PFSK-1 (cell line): ENCODE measurements at regions not wholly inside any gene's neighbourhood (a gene's known extent, or its start where the extent isn't known, plus 50 kb on each side); places are given as distances from the start of the nearest gene placed in this dataset.

Experiments used
- FOXP2 ChIP-seq: optimal IDR thresholded peaks from 2 replicates; pipeline ENCODE3; 2011; ENCODE audit warnings: borderline replicate concordance, control low read depth, inconsistent platforms; ENCODE audit not compliant: insufficient read depth; ENCODE audit errors: extremely low read length, extremely low read depth
- POLR2AphosphoS5 ChIP-seq: IDR thresholded peaks from 2 replicates; pipeline ENCODE4 v1.6.1; 2012; ENCODE audit warnings: low read depth, mild to moderate bottlenecking, control low read depth, low read length, moderate library complexity
- REST ChIP-seq, 2 experiments: IDR thresholded peaks; 2 replicates each; pipeline versions ENCODE4 v1.6.1 to v1.8.0; 2011 to 2012; ENCODE audit warnings: low read depth in 2 of 2, low read length in 2 of 2, control low read depth in 1 of 2, inconsistent platforms in 1 of 2, mild to moderate bottlenecking in 1 of 2, moderate library complexity in 1 of 2; ENCODE audit not compliant: insufficient read depth in 1 of 2
- SIN3A ChIP-seq: IDR thresholded peaks from 2 replicates; pipeline ENCODE4 v1.6.1; 2012; ENCODE audit warnings: mild to moderate bottlenecking, low read length, moderate library complexity, borderline replicate concordance; ENCODE audit not compliant: insufficient read depth
- TAF1 ChIP-seq: IDR thresholded peaks from 2 replicates; pipeline ENCODE4 v1.6.1; 2012; ENCODE audit warnings: low read length, control low read depth, borderline replicate concordance; ENCODE audit not compliant: insufficient read depth

DNA sequence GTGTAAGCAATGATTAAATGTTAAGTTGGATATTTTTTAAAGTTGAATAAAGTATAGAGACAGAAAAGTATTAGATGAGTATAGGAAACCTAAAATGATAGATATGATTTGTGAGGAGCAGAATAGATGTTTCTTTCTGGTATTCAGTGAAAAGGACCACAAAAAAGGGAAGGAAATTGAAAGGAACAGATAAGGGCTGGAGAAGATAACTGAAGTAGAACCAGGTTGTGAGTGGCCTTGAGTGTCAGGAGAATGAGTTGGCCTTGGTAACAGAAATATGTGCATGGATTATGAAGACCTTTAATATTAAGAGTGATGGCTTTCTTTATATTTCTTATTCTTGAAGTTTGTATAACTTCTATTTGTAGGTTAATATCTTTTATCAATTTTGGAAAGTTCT lies 543.5 kb downstream of the METTL4 start:
- no peak for TF ChIP-seq POLR2AphosphoS5
- TF ChIP-seq TAF1 = no peak
- TF ChIP-seq REST (IDR thresholded peaks at IDR 0.05; ENCODE audit: insufficient read depth in 1 of 2, low read depth in 2 of 2, low read length in 2 of 2) = no peak
- TF ChIP-seq SIN3A = no peak
- TF ChIP-seq FOXP2 = no peak
